Body of pancreas (tissue), 4 donors: ENCODE measurements at regions not wholly inside any gene's neighbourhood (a gene's known extent, or its start where the extent isn't known, plus 50 kb on each side); places are given as distances from the start of the nearest gene placed in this dataset.

ENCODE experiments used
- CTCF ChIP-seq, 7 experiments: fragments of 450-650 bp in 4 of 7; fragments of 200-600 bp in 3 of 7; sonication (generic) in 3 of 7; IDR thresholded peaks; one replicate each; pipeline ENCODE4 v1.5.1; 2016 to 2019; ENCODE audit warnings: antibody characterized with exemption in 7 of 7
- POLR2A ChIP-seq, 3 donors: fragments of 450-650 bp; IDR thresholded peaks; one replicate each; pipeline ENCODE4 v1.6.1; 2016; ENCODE audit warnings: antibody characterized with exemption in 3 of 3, mild to moderate bottlenecking in 2 of 3

- TF ChIP-seq CTCF (IDR thresholded peaks at IDR 0.05) (no peak), POLR2A (IDR thresholded peaks at IDR 0.05) (no peak)
Observed at GRCh38 chr3:64848127-64848800, 160.5 kb upstream of the ADAMTS9 start.
